Stimulated activated CD4-positive, alpha-beta T cell treated with anti-CD3 and anti-CD28 coated beads, TNF-alpha, amount 100 ng/mL, for 4 hours (primary cell): ENCODE measurements at regions not wholly inside any gene's neighbourhood (a gene's known extent, or its start where the extent isn't known, plus 50 kb on each side); places are given as distances from the start of the nearest gene placed in this dataset.
A peak's percentile ranks its signal among the peaks of the same experiment; 100 is the strongest.

Source experiments
- DNase-seq, 3 experiments: peaks; one replicate each; pipeline ENCODE4 v3.0.0-alpha.2; 2020; ENCODE audit warnings: low read depth in 3 of 3

DNA sequence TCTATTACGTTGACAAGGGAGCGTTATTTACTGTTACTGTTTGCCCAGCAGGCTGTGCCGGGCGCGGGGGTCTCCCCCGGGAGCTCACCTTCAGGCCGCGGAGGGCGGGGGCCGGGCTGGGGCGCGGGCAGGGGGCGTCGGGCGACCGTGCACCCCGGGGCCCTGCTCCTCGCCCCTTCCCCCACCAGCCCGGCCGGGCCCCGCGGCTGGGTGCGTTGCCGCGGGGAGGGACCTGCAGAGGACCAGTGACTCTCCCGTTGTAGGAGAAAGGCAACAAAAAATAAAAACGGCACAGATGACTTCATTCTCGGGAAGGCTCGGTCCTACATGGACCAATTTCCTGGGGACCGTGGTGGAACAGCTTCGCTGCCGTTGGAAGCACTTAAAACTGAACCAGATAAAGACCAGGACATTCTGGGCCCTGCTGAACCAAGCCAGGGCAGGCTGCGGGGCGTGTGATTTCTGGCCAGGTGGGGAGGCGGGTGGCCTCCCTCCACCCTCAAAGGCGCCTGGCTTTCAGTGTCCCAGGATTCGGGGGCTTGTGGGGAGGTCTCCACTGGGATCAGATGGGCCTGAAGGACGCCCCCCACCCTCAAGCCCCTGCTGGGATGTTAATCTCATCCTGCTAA, 57.4 kb downstream of the IGLL1 start:
- no peak for DNase-seq

DNA sequence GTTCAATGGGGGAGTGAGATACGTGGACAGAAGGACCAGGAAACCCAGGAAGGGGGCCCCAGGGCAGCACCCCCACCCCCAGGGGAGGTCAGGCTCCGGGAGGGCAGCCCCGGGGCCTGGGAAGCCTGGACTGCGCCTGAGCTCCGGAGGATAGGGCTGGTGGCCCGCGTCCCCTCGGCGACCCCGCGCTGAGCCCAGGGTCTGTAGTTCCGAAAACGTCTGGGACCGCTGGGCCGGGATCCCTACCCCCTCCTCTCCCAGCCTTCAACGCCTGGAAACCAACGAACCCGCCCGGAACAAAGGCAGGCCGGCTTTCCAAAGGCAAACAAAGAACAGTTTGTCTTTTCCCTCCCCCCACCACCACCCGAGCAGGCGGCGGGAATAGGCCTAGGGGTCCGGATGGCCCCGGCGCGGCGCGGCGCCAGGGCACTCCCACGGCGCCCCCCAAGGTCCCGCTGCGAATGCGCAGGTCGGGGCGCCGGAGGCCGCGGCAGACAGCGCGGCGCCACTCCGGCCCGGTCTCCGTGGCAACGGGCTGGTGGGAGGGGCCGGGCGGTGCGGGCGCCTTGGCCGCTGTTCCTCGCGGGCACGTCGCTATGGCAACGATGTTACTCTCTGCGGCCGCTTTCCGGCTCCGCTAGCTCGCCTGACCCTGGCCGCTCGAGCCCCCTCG, 58.5 kb downstream of the IGLL1 start:
- peak; percentile 30 to 37 (median 30) for DNase-seq

- no peak for DNase-seq
Observed at GRCh38 chr22:23520863-23521440, 59.1 kb downstream of the IGLL1 start.

DNA sequence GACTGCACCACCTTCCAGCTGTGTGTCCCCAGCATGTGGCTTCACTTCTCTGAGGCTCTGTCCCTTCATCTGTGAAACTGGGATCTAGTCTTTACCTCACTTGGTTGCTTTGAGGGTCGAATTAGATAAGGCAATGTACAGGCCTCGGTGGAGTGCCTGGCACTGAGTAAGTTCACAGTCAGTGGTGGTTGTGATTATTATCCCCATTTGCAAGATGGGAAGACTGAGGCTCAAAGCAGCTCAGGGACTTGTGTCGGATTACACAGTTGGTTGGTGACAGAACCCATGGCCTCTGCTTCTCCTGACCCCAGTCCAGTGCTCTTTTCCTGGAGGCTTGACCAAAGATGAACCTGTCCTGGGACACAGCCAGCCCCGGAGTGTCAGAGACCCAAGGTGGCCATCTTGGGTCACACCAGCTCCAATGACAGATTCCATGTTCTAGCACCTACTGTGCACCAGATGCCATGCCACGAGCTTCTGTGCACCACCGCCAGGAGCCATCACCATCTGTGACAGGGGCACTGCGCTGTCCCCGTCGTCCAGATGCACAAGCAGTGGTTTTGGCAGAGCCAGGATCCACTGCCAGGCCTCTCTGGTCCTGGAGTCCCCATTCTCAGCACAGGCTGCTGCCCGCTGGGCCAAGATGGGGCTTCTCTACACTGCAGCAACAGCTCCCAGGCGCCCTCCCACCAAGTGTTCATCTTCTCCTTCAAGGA, 60.5 kb downstream of the IGLL1 start:
- DNase-seq, result no peak

DNA sequence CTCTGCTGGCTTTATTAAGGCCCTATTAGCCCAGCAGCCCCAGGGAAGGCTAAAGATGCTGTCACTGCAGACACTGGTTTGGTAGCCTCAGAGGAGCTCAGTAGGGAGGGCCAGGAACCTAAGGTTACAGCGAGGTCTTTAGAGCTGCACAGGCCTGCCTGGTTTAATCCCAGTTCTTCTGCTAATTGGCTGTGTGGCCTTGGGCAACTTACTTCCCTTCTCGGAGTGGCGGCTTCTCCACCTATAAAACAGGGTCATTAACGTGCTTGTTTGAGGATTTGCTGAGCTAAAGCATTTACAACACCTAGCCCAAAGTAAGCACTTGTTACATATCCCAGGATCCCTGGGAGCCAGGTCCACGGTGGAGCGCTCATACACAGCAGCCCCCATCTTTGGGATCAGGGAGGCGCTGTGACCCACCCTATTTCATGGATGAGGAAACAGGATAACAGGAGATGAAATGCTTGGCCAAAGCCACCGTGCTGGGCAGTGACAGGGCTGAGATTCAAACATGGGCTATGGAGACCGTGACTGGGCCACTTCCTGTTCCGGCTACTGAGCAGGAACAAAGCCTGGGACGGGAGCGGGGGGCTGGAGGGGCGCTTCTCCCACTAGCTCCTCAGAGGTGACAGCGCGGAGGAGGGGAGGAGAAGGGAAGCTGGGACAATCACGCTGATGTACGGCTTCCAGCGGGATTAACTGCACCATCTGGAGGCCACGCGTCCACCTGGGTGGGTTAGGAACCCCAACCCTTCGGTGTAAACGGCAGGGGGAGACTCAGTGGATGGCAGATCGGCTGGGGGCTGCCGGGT, 61.5 kb downstream of the IGLL1 start:
- no peak for DNase-seq

DNA sequence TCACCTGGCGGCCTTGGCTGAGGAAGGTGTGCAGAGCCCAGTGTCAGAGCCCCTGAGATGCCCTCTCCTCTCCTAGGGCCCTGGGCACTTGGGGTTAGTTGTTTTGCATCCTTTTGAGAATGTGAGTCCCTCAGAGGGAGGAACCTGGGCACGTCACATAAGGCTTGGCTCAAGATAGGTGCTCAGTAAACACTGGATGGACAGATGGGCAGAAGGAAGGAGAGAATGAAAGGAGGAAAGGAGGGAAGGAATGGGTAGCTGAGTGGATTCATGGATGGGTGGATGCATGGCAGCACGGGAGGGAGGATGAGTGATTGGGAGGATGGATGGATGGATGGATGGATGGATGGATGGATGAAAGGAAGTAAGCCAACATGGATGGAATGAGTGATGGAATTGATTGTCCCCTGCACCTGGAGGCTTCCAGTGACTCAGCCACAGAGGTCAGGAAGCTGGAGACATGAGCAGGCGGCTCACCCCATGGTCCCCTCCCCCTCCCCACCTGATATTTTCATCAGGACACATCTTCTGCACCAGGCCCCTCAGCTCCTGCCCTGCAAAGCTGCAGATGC, 62.2 kb downstream of the IGLL1 start:
- no peak for DNase-seq

DNA sequence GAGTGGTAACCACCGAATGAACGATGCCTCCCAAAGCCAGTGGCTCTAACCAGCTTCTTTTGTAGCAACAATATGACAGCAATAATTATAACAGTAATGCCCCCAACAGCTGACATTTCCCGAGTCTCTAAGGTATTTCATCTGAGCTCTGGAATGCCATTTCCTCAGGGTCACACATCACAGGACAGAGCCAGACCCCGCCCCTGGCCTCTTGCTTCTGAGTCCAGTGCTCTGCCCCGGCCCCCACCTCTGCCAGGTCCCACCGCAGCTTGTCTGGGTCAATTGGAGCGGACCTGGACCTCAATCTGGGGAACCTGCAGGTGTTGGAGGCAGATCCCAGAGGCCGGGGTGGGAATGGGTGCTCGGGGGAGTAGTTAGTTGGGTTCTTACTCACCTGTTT, 63.8 kb downstream of the IGLL1 start:
- DNase-seq, result no peak

DNA sequence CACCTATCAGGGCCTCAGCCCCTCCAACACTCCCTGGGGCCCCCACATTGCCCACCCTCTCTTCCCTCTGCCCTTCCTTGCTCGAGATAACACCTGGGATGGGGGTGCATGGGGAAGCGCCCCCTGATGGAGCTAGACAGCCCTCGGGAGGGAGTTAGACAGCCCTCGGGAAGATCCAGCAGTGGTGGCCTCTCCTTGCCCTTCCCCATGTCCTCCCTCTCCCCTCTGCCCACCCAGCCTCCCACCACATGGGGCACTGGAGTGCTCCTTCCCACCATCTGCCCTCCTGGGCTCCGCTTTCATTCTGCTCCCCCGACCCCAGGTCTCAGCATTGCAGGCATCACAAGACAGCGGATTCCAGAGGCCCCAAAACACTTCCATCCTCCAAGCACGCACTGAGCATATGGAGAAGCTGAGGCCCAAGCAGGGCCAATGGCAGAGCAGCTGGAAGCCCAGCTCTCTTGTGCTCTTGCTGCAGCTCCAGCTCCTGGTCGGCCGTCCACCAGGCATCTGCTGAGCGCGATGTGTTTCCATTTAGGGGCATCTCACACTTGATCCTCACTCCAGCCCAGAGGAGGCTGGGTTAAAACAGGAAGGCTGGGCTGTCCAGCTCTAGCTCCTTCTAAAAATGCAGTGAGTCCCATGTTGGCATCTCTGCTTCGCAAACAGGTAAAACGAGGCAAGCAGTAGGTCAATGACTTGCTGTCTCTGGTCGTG, 65.6 kb downstream of the IGLL1 start:
- no peak for DNase-seq

DNA sequence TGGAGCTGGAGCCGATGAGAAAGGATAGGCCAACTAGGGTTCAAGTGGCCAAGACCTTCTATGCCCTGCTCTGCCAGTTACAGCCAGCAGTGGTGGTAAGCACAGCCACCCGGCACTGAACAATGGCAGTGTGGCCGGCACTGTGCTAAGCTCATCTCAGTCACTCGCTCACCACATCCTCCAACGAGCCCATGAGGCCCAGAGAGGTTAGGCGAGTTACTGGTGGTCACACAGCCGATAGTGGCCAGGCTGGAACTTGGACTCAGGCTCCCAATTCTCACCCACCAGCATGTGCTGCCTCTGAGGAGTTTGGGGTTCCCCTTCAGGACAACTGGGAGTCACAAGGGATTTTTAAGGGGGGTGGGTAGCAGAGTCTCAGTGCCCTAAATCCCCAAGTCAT, 66.4 kb downstream of the IGLL1 start:
- DNase-seq, result no peak

DNA sequence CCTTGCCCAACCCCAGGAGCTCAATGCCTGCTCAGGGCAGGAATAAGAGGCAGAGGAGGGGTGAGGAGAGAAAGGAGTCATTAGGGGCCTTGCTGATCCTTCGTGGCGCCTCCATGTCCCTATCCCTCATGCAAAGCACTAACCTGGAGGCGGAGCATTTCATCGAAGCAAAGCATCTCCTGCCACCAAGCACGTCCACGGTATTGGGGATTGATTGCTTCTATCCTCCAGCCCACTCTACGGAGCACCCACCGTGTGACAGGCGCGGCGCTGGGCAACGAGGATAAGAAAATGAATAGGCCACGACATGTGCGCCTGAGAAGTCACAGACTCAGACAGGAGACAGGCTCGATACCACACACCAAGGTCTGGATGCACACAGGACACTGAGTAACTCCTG, 67.0 kb downstream of the IGLL1 start:
- no peak for DNase-seq

DNA sequence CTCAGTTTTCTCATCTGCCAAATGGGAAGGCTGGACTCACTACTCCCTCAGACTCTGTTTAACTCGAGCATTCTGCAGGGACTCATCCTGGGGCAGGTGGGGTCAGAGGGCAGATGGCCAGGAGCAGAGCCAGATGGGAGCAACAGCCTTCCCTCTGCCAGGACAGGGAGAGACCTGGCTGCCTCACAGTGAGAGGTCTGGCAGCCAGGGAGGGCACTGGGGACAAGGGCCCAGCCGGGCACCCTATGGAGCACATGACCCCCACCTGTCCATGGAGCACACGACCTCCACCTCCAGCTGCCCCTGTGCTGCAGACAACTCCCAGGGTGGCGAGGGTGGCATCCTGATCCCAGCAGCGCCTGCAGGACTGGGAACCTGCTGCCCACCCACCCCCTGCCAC, 67.4 kb downstream of the IGLL1 start:
- DNase-seq, result no peak

DNA sequence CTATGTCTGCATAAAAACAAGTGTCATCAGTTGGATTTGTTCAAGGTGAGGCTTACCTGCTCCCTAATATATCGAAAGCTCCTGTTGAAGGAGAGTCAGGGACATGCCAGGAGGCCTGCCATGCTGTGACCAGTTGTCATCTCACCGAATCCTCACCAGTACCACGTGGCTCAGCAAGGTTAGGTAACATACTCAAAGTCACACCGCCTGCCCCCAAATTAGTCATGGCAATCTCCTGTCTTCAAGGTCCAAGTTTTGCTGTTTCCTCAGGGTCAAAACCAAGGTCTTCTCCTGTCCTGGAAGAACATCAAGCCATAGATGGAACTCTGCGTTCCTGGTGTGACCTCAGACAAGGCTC, 67.8 kb downstream of the IGLL1 start:
- DNase-seq, result no peak

DNA sequence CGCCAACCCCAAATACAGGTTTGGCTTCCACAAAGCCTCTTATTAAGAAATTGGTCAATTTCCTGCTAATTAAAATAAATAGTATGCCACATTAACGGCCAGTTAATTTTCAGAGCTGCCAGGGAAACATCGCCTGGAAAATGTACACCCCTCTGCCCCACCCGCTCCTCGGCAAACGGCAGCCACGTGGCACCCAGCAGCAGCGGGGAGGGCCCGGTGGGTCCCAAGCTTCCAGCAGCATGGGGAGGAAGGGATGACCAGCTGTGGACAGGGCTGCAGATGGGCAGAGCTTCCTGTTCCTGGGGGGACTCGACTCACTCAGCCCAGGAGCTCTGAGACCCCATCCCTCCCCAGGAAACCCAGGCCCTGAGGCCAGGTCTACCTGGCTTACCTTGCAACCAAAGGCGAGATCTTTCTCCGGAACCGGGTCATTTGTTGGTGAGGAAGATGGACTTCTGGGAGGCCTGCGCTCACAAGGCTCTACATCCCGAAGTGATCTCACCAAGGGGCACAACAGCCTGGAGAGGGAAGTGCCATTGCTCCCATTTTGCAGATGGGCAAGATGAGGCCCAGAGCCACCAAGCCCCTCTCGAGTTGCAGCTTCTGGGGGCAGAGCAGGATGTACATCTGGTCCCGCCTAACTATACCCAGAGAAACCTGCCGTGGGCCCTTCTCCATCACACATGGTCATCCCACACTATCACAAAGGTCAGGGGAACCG, 68.3 kb downstream of the IGLL1 start:
- no peak for DNase-seq

- DNase-seq, result no peak
Observed at GRCh38 chr22:23509571-23510302, 70.4 kb downstream of the IGLL1 start.

GRCh38 chr22:23504516-23504915, 75.6 kb downstream of the IGLL1 start:
- DNase-seq, result no peak

- no peak for DNase-seq
Observed at GRCh38 chr22:23503736-23504440, 76.2 kb downstream of the IGLL1 start.

DNA sequence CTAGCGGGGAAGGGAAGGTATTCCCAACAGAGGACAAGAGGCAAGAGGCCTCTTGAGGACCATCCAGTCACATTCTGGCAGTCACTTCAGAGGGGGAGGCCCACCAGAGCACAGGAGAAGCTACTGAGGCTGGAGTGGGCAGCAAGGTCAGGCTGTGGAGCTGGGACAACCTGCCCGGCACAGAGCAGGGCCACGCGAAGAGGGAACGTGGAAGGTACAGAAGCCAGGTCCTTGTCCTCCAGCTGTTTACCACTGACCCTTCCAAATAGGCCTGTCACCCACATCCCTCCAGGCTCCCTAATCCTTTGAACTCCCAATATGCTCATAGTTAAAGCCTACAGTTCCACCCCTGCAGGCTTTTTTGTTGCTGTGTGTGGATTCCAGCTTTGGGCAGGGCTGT, 76.9 kb downstream of the IGLL1 start:
- DNase-seq, result no peak

- DNase-seq, result no peak
Observed at GRCh38 chr22:23501708-23502107, 78.4 kb downstream of the IGLL1 start.

DNA sequence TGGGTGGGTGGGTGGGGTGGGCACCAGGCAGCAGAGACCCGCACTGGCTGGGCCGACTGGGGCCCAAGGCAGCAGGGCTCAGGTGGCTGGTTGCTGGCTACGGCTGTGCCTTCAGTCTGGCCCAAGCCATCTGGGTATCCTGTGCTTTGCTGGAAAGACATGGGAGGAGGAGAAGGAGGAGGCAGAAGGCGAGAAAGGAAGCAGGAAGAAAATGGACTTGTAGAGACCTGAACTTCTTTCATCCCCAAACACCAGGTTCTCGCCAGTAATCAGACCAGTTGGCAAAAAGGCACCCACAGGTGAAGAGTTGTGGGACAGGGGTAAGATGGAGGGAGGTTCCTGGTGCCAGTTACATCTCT, 78.8 kb downstream of the IGLL1 start:
- no peak for DNase-seq
